ACHN (cell line): ENCODE measurements at regions not wholly inside any gene's neighbourhood (a gene's known extent, or its start where the extent isn't known, plus 50 kb on each side); places are given as distances from the start of the nearest gene placed in this dataset.

ENCODE experiments used
- DNase-seq: peaks from one replicate; pipeline ENCODE4 v3.0.0-alpha.2; 2015
- in situ Hi-C: cut with HindIII; loops from 2 replicates; pipeline ENCODE4 v1.10.0; 2017; ENCODE audit warnings: low sequenced_read_pairs, low pct_ligation_motif_present, low pct_unique_long_range_greater_than_20kb

- in situ Hi-C loops, result no loop called here
- DNase-seq, result no peak
These were observed 317.9 kb upstream of the IRX1 start for GRCh38 chr5:3277590-3278196.

GRCh38 chr5:3276896-3277295 lies 318.7 kb upstream of the IRX1 start:
- in situ Hi-C loops, result no loop called here
- no peak for DNase-seq

GRCh38 chr5:3269395-3270169 lies 326.1 kb upstream of the IRX1 start:
- in situ Hi-C loops, result no loop called here

GRCh38 chr5:3268760-3269330 lies 326.8 kb upstream of the IRX1 start:
- in situ Hi-C loops, result no loop called here
- no peak for DNase-seq

More at GRCh38 chr5:3269395-3270169, 326.1 kb upstream of the IRX1 start:
- no peak for DNase-seq

GRCh38 chr5:3266861-3267260 lies 328.8 kb upstream of the IRX1 start:
- in situ Hi-C loops, result no loop called here
- no peak for DNase-seq

- in situ Hi-C loops, result no loop called here
- DNase-seq, result no peak
These were observed 329.7 kb upstream of the IRX1 start for GRCh38 chr5:3265936-3266335.

DNA sequence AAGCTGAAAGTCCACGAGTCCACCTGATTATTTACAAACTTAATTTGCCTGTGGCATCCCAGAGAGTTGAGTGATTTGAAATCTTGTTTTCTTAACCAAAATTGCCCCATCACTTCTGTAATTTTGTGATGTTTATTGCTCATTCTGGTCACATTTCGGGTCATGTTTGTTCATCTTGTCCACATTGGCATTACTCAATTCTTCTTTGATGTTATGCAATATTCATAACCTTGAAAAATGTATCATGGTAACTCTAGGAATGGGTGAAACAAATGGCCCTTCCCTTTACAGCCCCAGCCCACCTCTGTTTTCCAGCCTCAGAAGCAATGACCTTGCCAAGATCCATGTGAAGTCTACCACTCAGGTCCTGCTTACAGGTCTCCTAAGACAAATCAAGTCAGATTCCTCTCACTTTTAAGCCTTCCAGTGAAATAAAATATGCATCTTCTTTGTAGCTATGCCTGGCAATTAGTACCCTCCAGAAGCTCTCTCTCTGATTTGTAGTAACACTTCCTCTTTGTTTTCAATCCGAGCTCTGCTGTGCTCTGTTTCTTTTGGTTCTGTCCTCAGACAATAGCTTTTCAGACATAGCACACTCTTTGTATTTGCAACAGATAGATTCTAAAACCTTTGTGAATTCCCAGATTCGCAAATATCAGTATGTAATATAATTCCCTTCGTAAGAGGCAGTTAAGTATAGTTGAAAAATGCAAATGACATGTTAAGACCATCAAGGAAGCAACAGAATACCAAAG lies 330.3 kb upstream of the IRX1 start:
- in situ Hi-C loops, result no loop called here
- no peak for DNase-seq

GRCh38 chr5:3262451-3262850 lies 333.2 kb upstream of the IRX1 start:
- no peak for DNase-seq
- in situ Hi-C loops, result no loop called here

- DNase-seq, result no peak
- in situ Hi-C loops, result no loop called here
These were observed 334.6 kb upstream of the IRX1 start for GRCh38 chr5:3261081-3261480.

DNA sequence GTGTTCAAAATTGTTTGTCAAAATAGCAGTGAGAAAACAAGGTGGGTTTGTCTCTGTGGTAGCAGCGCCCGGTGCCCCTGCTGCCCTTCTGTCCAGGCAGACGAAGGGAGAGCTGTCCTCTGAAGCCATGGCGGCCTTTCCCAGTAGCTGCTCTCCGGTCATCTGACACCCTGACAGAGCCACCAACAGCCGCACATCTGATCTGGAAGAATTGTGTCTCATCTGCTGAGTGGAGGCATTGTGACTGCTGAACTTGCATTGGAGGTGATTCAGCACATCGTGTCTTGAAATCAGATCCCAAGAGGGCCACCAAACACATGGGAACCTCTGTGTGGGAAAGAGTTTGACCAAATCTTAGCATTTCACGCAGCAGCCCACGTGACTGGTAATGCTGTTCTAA lies 337.6 kb upstream of the IRX1 start:
- in situ Hi-C loops, result no loop called here
- DNase-seq, result no peak

DNA sequence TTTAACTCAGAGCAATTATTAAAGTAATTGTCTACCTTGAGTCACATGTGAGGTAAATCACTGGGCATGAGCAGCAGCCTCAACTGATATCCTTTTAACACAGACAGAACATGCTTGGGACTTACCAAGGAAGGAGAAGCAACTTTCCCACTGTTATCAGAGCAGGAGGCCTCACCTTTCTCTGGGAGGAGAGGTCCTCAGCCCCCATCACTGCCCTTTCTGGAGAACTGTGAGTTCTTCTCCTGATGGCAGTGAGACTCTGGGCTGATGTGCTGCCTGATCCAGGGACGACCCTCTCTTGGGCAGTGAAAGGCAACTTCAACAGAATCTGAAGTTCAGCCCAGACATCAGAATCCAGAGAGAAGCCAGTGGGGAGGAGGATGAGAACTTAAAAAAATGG lies 343.4 kb upstream of the IRX1 start:
- in situ Hi-C loops, result no loop called here
- no peak for DNase-seq

DNA sequence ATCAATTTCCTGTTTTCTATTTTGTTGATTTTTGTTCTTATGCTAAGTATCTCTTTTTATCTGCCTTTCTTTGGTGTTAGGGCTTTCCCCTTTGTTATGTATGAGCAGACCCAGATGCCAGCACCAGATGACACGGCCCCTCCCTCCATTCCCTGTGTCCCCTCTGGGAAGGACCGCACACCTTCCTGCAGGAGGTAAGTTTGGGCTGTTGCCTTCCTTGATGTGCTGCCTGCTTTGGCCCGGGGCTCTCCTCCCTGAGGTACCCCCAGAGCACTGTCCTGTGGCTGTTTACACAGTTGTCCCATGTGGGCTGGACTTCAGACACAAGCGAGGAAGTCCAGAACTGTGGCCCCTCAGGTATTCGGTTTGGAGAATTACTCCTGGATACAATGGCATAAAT lies 343.8 kb upstream of the IRX1 start:
- no peak for DNase-seq
- in situ Hi-C loops, result no loop called here

DNA sequence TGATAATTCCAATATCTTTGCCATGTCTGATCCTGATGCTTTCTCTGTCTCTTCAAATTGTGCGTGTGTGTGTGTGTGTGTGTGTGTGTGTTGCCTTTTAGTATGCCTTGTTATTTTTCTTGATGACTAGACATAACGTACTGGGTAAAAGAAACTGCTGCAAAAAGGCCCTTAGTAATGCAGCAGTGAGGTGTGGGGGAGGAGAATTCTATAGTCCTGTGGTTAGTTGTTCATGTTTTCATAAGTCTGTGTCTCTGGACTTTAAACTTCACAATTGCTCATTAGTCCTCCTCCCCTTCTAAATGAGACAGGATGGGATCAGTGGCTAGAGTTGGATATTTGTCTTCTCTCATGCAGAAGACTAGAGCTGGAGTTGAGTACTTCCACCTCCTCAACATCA lies 346.2 kb upstream of the IRX1 start:
- in situ Hi-C loops, result no loop called here
- DNase-seq, result no peak

GRCh38 chr5:3237276-3237868 lies 358.3 kb upstream of the IRX1 start:
- no peak for DNase-seq
- in situ Hi-C loops, result no loop called here

GRCh38 chr5:3234566-3234965 lies 361.1 kb upstream of the IRX1 start:
- DNase-seq, result no peak
- in situ Hi-C loops, result no loop called here

GRCh38 chr5:3230941-3231340 lies 364.7 kb upstream of the IRX1 start:
- no peak for DNase-seq
- in situ Hi-C loops, result no loop called here

GRCh38 chr5:3230254-3230653 lies 365.4 kb upstream of the IRX1 start:
- DNase-seq, result no peak
- in situ Hi-C loops, result no loop called here

GRCh38 chr5:3226196-3226920 lies 369.3 kb upstream of the IRX1 start:
- DNase-seq, result no peak
- in situ Hi-C loops, result no loop called here
